ENCODE measurements at regions not wholly inside any gene's neighbourhood (a gene's known extent, or its start where the extent isn't known, plus 50 kb on each side); places are given as distances from the start of the nearest gene placed in this dataset.

- no peak for DNase-seq (ENCODE audit: extremely low read depth, insufficient read length)
- TF ChIP-seq CTCF (IDR thresholded peaks at IDR 0.05; ENCODE audit: insufficient read depth, low read length, poor library complexity, severe bottlenecking), result no peak
- H3K36me3 ChIP-seq (ENCODE audit: control insufficient read depth, insufficient read depth, low read length), result no peaks in the 10 kb centered on the region
- H3K27me3 ChIP-seq (replicated peaks; ENCODE audit: control insufficient read depth, insufficient read depth, low read length), result no peaks in the 10 kb centered on the region
- H3K4me3 ChIP-seq (replicated peaks; ENCODE audit: low read depth, low read length), result no peak overlapping the region
Observed at GRCh38 chr3:182292591-182292990, 500.7 kb upstream of the ATP11B start.

GRCh38 chr3:182294256-182294655, 499.0 kb upstream of the ATP11B start:
- no peaks in the 10 kb centered on the region for H3K27me3 ChIP-seq (replicated peaks; ENCODE audit: control insufficient read depth, insufficient read depth, low read length)
- TF ChIP-seq CTCF (IDR thresholded peaks at IDR 0.05; ENCODE audit: insufficient read depth, low read length, poor library complexity, severe bottlenecking), result no peak
- DNase-seq (ENCODE audit: extremely low read depth, insufficient read length), result no peak
- no peak overlapping the region for H3K4me3 ChIP-seq (replicated peaks; ENCODE audit: low read depth, low read length)
- H3K36me3 ChIP-seq (ENCODE audit: control insufficient read depth, insufficient read depth, low read length), result no peaks in the 10 kb centered on the region

- Histone ChIP-seq H3K36me3 (ENCODE audit: control insufficient read depth, insufficient read depth, low read length) (no peaks in the 10 kb centered on the region), H3K4me3 (replicated peaks; ENCODE audit: low read depth, low read length) (no peak overlapping the region), H3K27me3 (replicated peaks; ENCODE audit: control insufficient read depth, insufficient read depth, low read length) (no peaks in the 10 kb centered on the region)
- no peak for TF ChIP-seq CTCF (IDR thresholded peaks at IDR 0.05; ENCODE audit: insufficient read depth, low read length, poor library complexity, severe bottlenecking)
- DNase-seq (ENCODE audit: extremely low read depth, insufficient read length), result no peak
Observed at GRCh38 chr3:182294696-182295095, 498.6 kb upstream of the ATP11B start.

- no peaks in the 10 kb centered on the region for H3K36me3 ChIP-seq (ENCODE audit: control insufficient read depth, insufficient read depth, low read length)
- DNase-seq (ENCODE audit: extremely low read depth, insufficient read length), result no peak
- H3K4me3 ChIP-seq (replicated peaks; ENCODE audit: low read depth, low read length), result no peak overlapping the region
- H3K27me3 ChIP-seq (replicated peaks; ENCODE audit: control insufficient read depth, insufficient read depth, low read length), result no peaks in the 10 kb centered on the region
- no peak for TF ChIP-seq CTCF (IDR thresholded peaks at IDR 0.05; ENCODE audit: insufficient read depth, low read length, poor library complexity, severe bottlenecking)
Observed at GRCh38 chr3:182300266-182300665, 493.0 kb upstream of the ATP11B start.

- TF ChIP-seq CTCF (IDR thresholded peaks at IDR 0.05; ENCODE audit: insufficient read depth, low read length, poor library complexity, severe bottlenecking), result no peak
- H3K27me3 ChIP-seq (replicated peaks; ENCODE audit: control insufficient read depth, insufficient read depth, low read length), result no peaks in the 10 kb centered on the region
- no peak overlapping the region for H3K4me3 ChIP-seq (replicated peaks; ENCODE audit: low read depth, low read length)
- no peaks in the 10 kb centered on the region for H3K36me3 ChIP-seq (ENCODE audit: control insufficient read depth, insufficient read depth, low read length)
- DNase-seq (ENCODE audit: extremely low read depth, insufficient read length), result no peak
Observed at GRCh38 chr3:182303169-182303568, 490.1 kb upstream of the ATP11B start.
